OCI-LY3 (cell line): ENCODE measurements at regions not wholly inside any gene's neighbourhood (a gene's known extent, or its start where the extent isn't known, plus 50 kb on each side); places are given as distances from the start of the nearest gene placed in this dataset.

Experiments used
- H2AFZ ChIP-seq: fragments of 200-600, 300-600 bp; shearing (Covaris generic); 2 replicates; pipeline ENCODE4 v1.6.0; 2014; ENCODE audit warnings: antibody characterized with exemption, low read depth, low read length
- H3K27ac ChIP-seq: fragments of 200-600, 300-600 bp; sonication (generic); 2 replicates; pipeline ENCODE4 v1.5.1; 2014; ENCODE audit warnings: mild to moderate bottlenecking, low read length, moderate library complexity, mixed read lengths
- H3K27me3 ChIP-seq: fragments of 200-600, 300-600 bp; sonication (generic); 2 replicates; pipeline ENCODE4 v1.6.1; 2014; ENCODE audit warnings: low read depth, low read length, mixed read lengths
- H3K36me3 ChIP-seq: fragments of 200-600, 300-600 bp; sonication (generic); replicated peaks from 2 replicates; pipeline ENCODE3; 2014; ENCODE audit warnings: low read depth, low read length, mixed read lengths
- H3K4me1 ChIP-seq: fragments of 300-600, 200-600 bp; sonication (generic); 2 replicates; pipeline ENCODE4 v1.6.1; 2014; ENCODE audit warnings: low read length, mixed read lengths
- H3K4me2 ChIP-seq: fragments of 200-600, 300-600 bp; sonication (generic); 2 replicates; pipeline ENCODE4 v1.6.1; 2014; ENCODE audit warnings: low read length, mixed read lengths
- H3K4me3 ChIP-seq: fragments of 300-600, 200-600 bp; sonication (generic); 2 replicates; pipeline ENCODE4 v1.5.1; 2014; ENCODE audit warnings: antibody characterized with exemption, mild to moderate bottlenecking, low read length, moderate library complexity
- H3K79me2 ChIP-seq: fragments of 300-600, 200-600 bp; shearing (Covaris generic); 2 replicates; pipeline ENCODE4 v1.6.1; 2014; ENCODE audit warnings: mild to moderate bottlenecking, low read length, mixed read lengths
- H3K9ac ChIP-seq: fragments of 300-600, 200-600 bp; shearing (Covaris generic); 2 replicates; pipeline ENCODE4 v1.6.0; 2014; ENCODE audit warnings: mild to moderate bottlenecking, low read length, moderate library complexity
- H3K9me3 ChIP-seq: fragments of 200-600, 300-600 bp; shearing (Covaris generic); 2 replicates; pipeline ENCODE4 v1.6.1; 2014; ENCODE audit warnings: low read length, mixed read lengths; ENCODE audit not compliant: insufficient read depth
- H4K20me1 ChIP-seq: fragments of 200-600, 300-600 bp; sonication (generic); 2 replicates; pipeline ENCODE4 v1.6.1; 2016; ENCODE audit warnings: low read length, mixed read lengths; ENCODE audit not compliant: insufficient read depth
- EZH2phosphoT487 ChIP-seq: fragments of 200-600 bp; shearing (Covaris generic); IDR thresholded peaks from 2 replicates; pipeline ENCODE4 v1.6.1; 2018; ENCODE audit warnings: antibody characterized with exemption, mixed run types, low read depth
- TF ChIP-seq, protein P1 (sequence below): fragments of 200-600, 300-600 bp; sonication (generic); IDR thresholded peaks from 2 replicates; pipeline ENCODE4 v1.5.1; 2014; ENCODE audit warnings: antibody characterized with exemption, low read length, low read depth

GRCh38 chr13:58087566-58087965, 456.0 kb downstream of the PCDH17 start:
- H3K27me3 ChIP-seq: no peaks in the 10 kb centered on the region
- H3K79me2 ChIP-seq: no peaks in the 10 kb centered on the region
- H4K20me1 ChIP-seq: no peaks in the 10 kb centered on the region
- no peak overlapping the region for H3K4me3 ChIP-seq
- TF ChIP-seq, protein P1, sequence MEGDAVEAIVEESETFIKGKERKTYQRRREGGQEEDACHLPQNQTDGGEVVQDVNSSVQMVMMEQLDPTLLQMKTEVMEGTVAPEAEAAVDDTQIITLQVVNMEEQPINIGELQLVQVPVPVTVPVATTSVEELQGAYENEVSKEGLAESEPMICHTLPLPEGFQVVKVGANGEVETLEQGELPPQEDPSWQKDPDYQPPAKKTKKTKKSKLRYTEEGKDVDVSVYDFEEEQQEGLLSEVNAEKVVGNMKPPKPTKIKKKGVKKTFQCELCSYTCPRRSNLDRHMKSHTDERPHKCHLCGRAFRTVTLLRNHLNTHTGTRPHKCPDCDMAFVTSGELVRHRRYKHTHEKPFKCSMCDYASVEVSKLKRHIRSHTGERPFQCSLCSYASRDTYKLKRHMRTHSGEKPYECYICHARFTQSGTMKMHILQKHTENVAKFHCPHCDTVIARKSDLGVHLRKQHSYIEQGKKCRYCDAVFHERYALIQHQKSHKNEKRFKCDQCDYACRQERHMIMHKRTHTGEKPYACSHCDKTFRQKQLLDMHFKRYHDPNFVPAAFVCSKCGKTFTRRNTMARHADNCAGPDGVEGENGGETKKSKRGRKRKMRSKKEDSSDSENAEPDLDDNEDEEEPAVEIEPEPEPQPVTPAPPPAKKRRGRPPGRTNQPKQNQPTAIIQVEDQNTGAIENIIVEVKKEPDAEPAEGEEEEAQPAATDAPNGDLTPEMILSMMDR: no peak
- no peak for TF ChIP-seq EZH2phosphoT487
- no peak overlapping the region for H3K4me2 ChIP-seq
- H2AFZ ChIP-seq: no peak overlapping the region
- no peak overlapping the region for H3K9ac ChIP-seq
- H3K36me3 ChIP-seq: no peaks in the 10 kb centered on the region
- H3K4me1 ChIP-seq: 0 out of 2 replicates have a peak, but pooled peaks cover 3% of the 10 kb centered on the region
- no peak overlapping the region for H3K27ac ChIP-seq
- H3K9me3 ChIP-seq: no peaks in the 10 kb centered on the region

DNA sequence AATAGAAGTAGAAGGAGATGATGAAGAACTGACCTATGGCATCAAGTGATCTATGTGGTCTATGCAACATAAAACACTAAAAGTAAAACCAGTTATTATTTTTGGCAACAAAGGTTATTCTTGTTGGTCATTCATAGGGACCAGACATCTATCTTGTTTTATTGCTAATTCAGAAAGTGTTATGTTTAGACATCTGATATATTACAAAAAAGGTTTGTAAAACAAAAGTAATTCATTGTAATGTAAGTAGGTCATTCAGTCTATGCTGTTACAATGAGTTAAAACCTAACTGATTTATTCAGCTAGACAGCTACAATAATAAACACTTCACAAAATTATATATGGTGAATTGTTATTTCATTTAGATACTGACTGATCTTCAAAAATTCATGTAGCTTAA, 461.9 kb downstream of the PCDH17 start:
- Histone ChIP-seq H3K9me3 (no peaks in the 10 kb centered on the region), H3K4me3 (no peak overlapping the region)
- no peak for TF ChIP-seq EZH2phosphoT487
- TF ChIP-seq, protein P1: no peak

GRCh38 chr13:58097831-58098230, 466.3 kb downstream of the PCDH17 start:
- Histone ChIP-seq H4K20me1 (no peaks in the 10 kb centered on the region), H3K9me3 (no peaks in the 10 kb centered on the region), H3K4me1 (no peaks in the 10 kb centered on the region), H3K9ac (no peak overlapping the region), H3K79me2 (no peaks in the 10 kb centered on the region), H3K27ac (no peak overlapping the region), H3K4me3 (no peak overlapping the region), H3K27me3 (no peaks in the 10 kb centered on the region), H3K36me3 (no peaks in the 10 kb centered on the region), H3K4me2 (no peak overlapping the region), H2AFZ (no peak overlapping the region)
- TF ChIP-seq, protein P1: no peak
- TF ChIP-seq EZH2phosphoT487: no peak

More for the DNA sequence above, 461.9 kb downstream of the PCDH17 start:
- Histone ChIP-seq H3K9ac (no peak overlapping the region), H3K27ac (no peak overlapping the region), H3K36me3 (no peaks in the 10 kb centered on the region), H3K4me1 (no peaks in the 10 kb centered on the region), H3K27me3 (no peaks in the 10 kb centered on the region), H3K79me2 (no peaks in the 10 kb centered on the region), H2AFZ (no peak overlapping the region), H4K20me1 (no peaks in the 10 kb centered on the region), H3K4me2 (no peak overlapping the region)

- no peaks in the 10 kb centered on the region for H3K4me1 ChIP-seq
- H4K20me1 ChIP-seq: no peaks in the 10 kb centered on the region
- H3K27ac ChIP-seq: no peak overlapping the region
- no peak overlapping the region for H2AFZ ChIP-seq
- no peak overlapping the region for H3K9ac ChIP-seq
- no peaks in the 10 kb centered on the region for H3K9me3 ChIP-seq
- no peak overlapping the region for H3K4me3 ChIP-seq
- no peaks in the 10 kb centered on the region for H3K36me3 ChIP-seq
- H3K79me2 ChIP-seq: no peaks in the 10 kb centered on the region
- no peak for TF ChIP-seq EZH2phosphoT487
- TF ChIP-seq, protein P1: no peak
- H3K27me3 ChIP-seq: no peaks in the 10 kb centered on the region
- no peak overlapping the region for H3K4me2 ChIP-seq
Measured at GRCh38 chr13:58119351-58119750, 487.8 kb downstream of the PCDH17 start.
